SK-N-SH (cell line): ENCODE measurements at regions not wholly inside any gene's neighbourhood (a gene's known extent, or its start where the extent isn't known, plus 50 kb on each side); places are given as distances from the start of the nearest gene placed in this dataset.

Experiments used
- CTCF ChIA-PET: fragments of 300-600, 350-600 bp; formaldehyde crosslinking; extraction: SDS; loops from one replicate; lab custom pipeline; 2021; lab: Yijun Ruan, JAX
- POLR2A ChIA-PET: fragments of 350-600 bp; sonication (Branson Sonifier 250); formaldehyde crosslinking; extraction: SDS; loops from one replicate; lab custom pipeline; 2020; ENCODE audit warnings: antibody characterized with exemption, inconsistent platforms; lab: Yijun Ruan, JAX
- DNase-seq: peaks from one replicate; pipeline ENCODE4 v3.0.0; 2012
- H2AFZ ChIP-seq: fragments of 200-600 bp; sonication (generic); 2 replicates; pipeline ENCODE4 v1.8.1; 2016; ENCODE audit warnings: antibody characterized with exemption, mild to moderate bottlenecking, low read depth
- H3F3A ChIP-seq: fragments of 200-600 bp; sonication (generic); replicated peaks from 2 replicates; pipeline ENCODE3; 2016; ENCODE audit warnings: antibody characterized with exemption, mild to moderate bottlenecking; ENCODE audit not compliant: insufficient read depth
- H3K27ac ChIP-seq, 2 experiments: fragments of 200-500 bp in 1 of 2; fragments of 200-600 bp in 1 of 2; sonication (Bioruptor generic) in 1 of 2; sonication (generic), shearing (Covaris generic) in 1 of 2; 2 replicates each; pipeline versions ENCODE4 v1.5.1 to v1.6.1; 2014 to 2016; ENCODE audit warnings: low read depth in 2 of 2, inconsistent platforms in 1 of 2, low read length in 1 of 2, mild to moderate bottlenecking in 1 of 2, mixed read lengths in 1 of 2
- H3K27me3 ChIP-seq: fragments of 200-600 bp; sonication (generic), shearing (Covaris generic); 2 replicates; pipeline ENCODE4 v1.6.1; 2016; ENCODE audit warnings: mixed run types; ENCODE audit not compliant: insufficient read depth
- H3K36me3 ChIP-seq, 2 experiments: fragments of 200-500 bp in 1 of 2; fragments of 200-600 bp in 1 of 2; sonication (Bioruptor generic) in 1 of 2; sonication (generic) in 1 of 2; replicated peaks in 1 of 2; 2 replicates each; pipeline versions ENCODE3 to v1.5.1; 2014 to 2016; ENCODE audit warnings: low read length in 1 of 2, mild to moderate bottlenecking in 1 of 2; ENCODE audit not compliant: insufficient read depth in 2 of 2, control insufficient read depth in 1 of 2
- H3K4me1 ChIP-seq, 2 experiments: fragments of 200-500 bp in 1 of 2; fragments of 200-600 bp in 1 of 2; sonication (Bioruptor generic) in 1 of 2; sonication (generic), shearing (Covaris generic) in 1 of 2; 2 replicates each; pipeline versions ENCODE4 v1.5.1 to v1.6.1; 2014 to 2016; ENCODE audit warnings: low read depth in 1 of 2, low read length in 1 of 2, mixed run types in 1 of 2; ENCODE audit not compliant: insufficient read depth in 2 of 2, control insufficient read depth in 1 of 2
- H3K4me2 ChIP-seq: fragments of 200-600 bp; sonication (generic), shearing (Covaris generic); 2 replicates; pipeline ENCODE4 v1.6.1; 2017; ENCODE audit warnings: mixed run types
- H3K4me3 ChIP-seq, 2 experiments: fragments of 200-500 bp in 1 of 2; fragments of 200-600 bp in 1 of 2; sonication (Bioruptor generic) in 1 of 2; sonication (generic), shearing (Covaris generic) in 1 of 2; 2 replicates each; pipeline versions ENCODE4 v1.5.1 to v1.8.1; 2014 to 2016; ENCODE audit warnings: low read depth in 2 of 2, inconsistent platforms in 1 of 2, low read length in 1 of 2, mild to moderate bottlenecking in 1 of 2, mixed read lengths in 1 of 2, moderate library complexity in 1 of 2
- H3K79me2 ChIP-seq: fragments of 200-600 bp; sonication (generic); 2 replicates; pipeline ENCODE4 v1.8.1; 2017; ENCODE audit warnings: mild to moderate bottlenecking; ENCODE audit not compliant: insufficient read depth
- H3K9ac ChIP-seq: fragments of 200-600 bp; sonication (generic); 2 replicates; pipeline ENCODE4 v1.6.1; 2017; ENCODE audit warnings: mixed run types
- H3K9me2 ChIP-seq: fragments of 200-600 bp; sonication (generic); 2 replicates; pipeline ENCODE4 v1.6.1; 2017; ENCODE audit warnings: mixed run types
- H3K9me3 ChIP-seq: fragments of 200-600 bp; sonication (generic); 2 replicates; pipeline ENCODE4 v1.6.1; 2017; ENCODE audit warnings: mixed run types, mild to moderate bottlenecking, moderate library complexity
- H4K20me1 ChIP-seq: fragments of 200-600 bp; sonication (generic); 2 replicates; pipeline ENCODE4 v1.6.1; 2017; ENCODE audit warnings: mild to moderate bottlenecking, mixed run types; ENCODE audit not compliant: insufficient read depth
- CHD2 ChIP-seq: fragments of 150-350 bp; IDR thresholded peaks from 2 replicates; pipeline ENCODE4 v1.6.1; 2018; ENCODE audit warnings: low read length; ENCODE audit not compliant: partially characterized antibody
- EP300 ChIP-seq, 2 experiments: IDR thresholded peaks; 2 replicates each; pipeline versions ENCODE4 v1.4.0 to v1.6.1; 2012; ENCODE audit warnings: borderline replicate concordance in 1 of 2, low read depth in 1 of 2, low read length in 1 of 2
- FOSL2 ChIP-seq: IDR thresholded peaks from 2 replicates; pipeline ENCODE4 v1.4.0; 2012; ENCODE audit warnings: low read depth, mild to moderate bottlenecking, moderate library complexity, borderline replicate concordance
- FOXJ3 ChIP-seq: sonication (generic); formaldehyde crosslinking; IDR thresholded peaks from 2 replicates; pipeline ENCODE4 v1.5.1; 2020; ENCODE audit warnings: mild to moderate bottlenecking, missing genetic modification reagents
- FOXM1 ChIP-seq: IDR thresholded peaks from 2 replicates; pipeline ENCODE4 v1.4.0; 2012; ENCODE audit warnings: low read depth, mild to moderate bottlenecking
- MAX ChIP-seq: IDR thresholded peaks from 2 replicates; pipeline ENCODE4 v1.4.0; 2012; ENCODE audit warnings: low read depth
- NFIC ChIP-seq: IDR thresholded peaks from 2 replicates; pipeline ENCODE4 v1.4.0; 2012; ENCODE audit warnings: borderline replicate concordance
- RAD21 ChIP-seq: IDR thresholded peaks from 2 replicates; pipeline ENCODE4 v1.6.1; 2012; ENCODE audit warnings: mild to moderate bottlenecking, low read length
- RCOR1 ChIP-seq: fragments of 150-350 bp; IDR thresholded peaks from 2 replicates; pipeline ENCODE4 v1.6.1; 2017; ENCODE audit warnings: antibody characterized with exemption, low read length
- SMC3 ChIP-seq: IDR thresholded peaks from 2 replicates; pipeline ENCODE4 v1.6.1; 2012; ENCODE audit warnings: low read depth, low read length, improper control_type of control experiment
- USF2 ChIP-seq: fragments of 150-350 bp; IDR thresholded peaks from 2 replicates; pipeline ENCODE4 v1.6.1; 2017; ENCODE audit warnings: antibody characterized with exemption, low read length, low read depth, borderline replicate concordance
- WGBS: methylation state at CpG from one replicate; pipeline ENCODE4 v1.1.6; 2017; ENCODE audit warnings: low lambda C conversion rate; 5-methylcytosine and 5-hydroxymethylcytosine counted together
- TF ChIP-seq, protein P1 (sequence below): fragments of 150-350 bp; IDR thresholded peaks from 2 replicates; pipeline ENCODE4 v1.6.1; 2016; ENCODE audit warnings: mild to moderate bottlenecking, low read depth, low read length

DNA sequence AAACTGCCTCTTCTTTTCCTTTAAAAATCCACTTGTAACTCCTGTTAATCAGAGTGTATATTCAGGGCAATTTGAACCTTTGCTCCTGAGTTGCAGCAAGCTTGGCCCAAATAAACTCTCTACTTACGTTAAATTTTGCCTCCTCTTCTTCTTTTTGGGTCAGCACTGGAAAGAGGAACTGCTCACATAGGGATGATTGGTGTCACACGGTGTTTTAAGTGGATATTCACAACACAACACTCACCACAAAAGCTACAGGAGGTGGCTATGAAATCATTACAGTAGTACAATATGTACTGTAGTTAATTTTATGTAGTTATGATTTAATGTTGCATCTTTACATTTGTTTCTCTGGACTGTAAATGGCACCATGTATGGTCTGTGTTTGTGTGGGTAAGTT lies 96.8 kb upstream of the DOCK9 start:
- no peaks in the 10 kb centered on the region for H3K36me3 ChIP-seq
- no peaks in the 10 kb centered on the region; the same call in 1 of the 2 replicates for H3K79me2 ChIP-seq
- no peak overlapping the region for H3K4me2 ChIP-seq
- no peak overlapping the region for H3K4me3 ChIP-seq
- ChIA-PET POLR2A (no interaction called here), CTCF (interaction anchor here (1.2 kb wide), 1 partner anchor 8 kb away, joined by 3 read pairs; no protein-coding TSS in a partner anchor)
- H3K9me2 ChIP-seq, result no peaks in the 10 kb centered on the region
- H3F3A ChIP-seq, result no peaks in the 10 kb centered on the region
- no peak for DNase-seq
- H3K9ac ChIP-seq, result no peak overlapping the region
- H3K27ac ChIP-seq, result no peak overlapping the region
- H2AFZ ChIP-seq, result no peak overlapping the region
- H3K27me3 ChIP-seq, result no peaks in the 10 kb centered on the region
- TF ChIP-seq MAX (no peak), NFIC (no peak)
- no peaks in the 10 kb centered on the region for H4K20me1 ChIP-seq
- H3K4me1 ChIP-seq, result no peaks in the 10 kb centered on the region; a peak in 1 of 4 replicates
- no peaks in the 10 kb centered on the region for H3K9me3 ChIP-seq
- 81% methylated on average over 2 of the region's 2 CpGs for WGBS

- H3K9me2 ChIP-seq, result no peaks in the 10 kb centered on the region
- no peak overlapping the region for H3K27ac ChIP-seq
- no peaks in the 10 kb centered on the region for H4K20me1 ChIP-seq
- H3K27me3 ChIP-seq, result no peaks in the 10 kb centered on the region
- TF ChIP-seq FOXJ3 (CRISPR knock-in tag) (no peak), SMC3 (no peak), RAD21 (no peak), FOSL2 (no peak)
- TF ChIP-seq, all 33 proteins: peak for 0
- Histone ChIP-seq H3K9me3 (no peaks in the 10 kb centered on the region), H3K4me3 (no peak overlapping the region), H3K9ac (no peak overlapping the region), H3F3A (no peaks in the 10 kb centered on the region), H3K4me2 (no peak overlapping the region), H3K4me1 (no peaks in the 10 kb centered on the region; a peak in 1 of 4 replicates), H3K36me3 (no peaks in the 10 kb centered on the region), H2AFZ (no peak overlapping the region), H3K79me2 (no peaks in the 10 kb centered on the region; the same call in 1 of the 2 replicates)
- 100% methylated on average over 1 of the region's 1 CpG for WGBS
- ChIA-PET CTCF (interaction anchor here (1.2 kb wide), 1 partner anchor 8 kb away, joined by 3 read pairs; no protein-coding TSS in a partner anchor), POLR2A (no interaction called here)
- no peak for DNase-seq
Measured at GRCh38 chr13:99075268-99076191, 97.7 kb upstream of the DOCK9 start.

GRCh38 chr13:99078017-99078771 lies 100.3 kb upstream of the DOCK9 start:
- Histone ChIP-seq H3K9me3 (no peaks in the 10 kb centered on the region), H3K27ac (no peak overlapping the region), H3K4me3 (no peak overlapping the region), H3K4me2 (no peak overlapping the region), H3K27me3 (no peaks in the 10 kb centered on the region), H3K36me3 (no peaks in the 10 kb centered on the region), H3K4me1 (no peaks in the 10 kb centered on the region; a peak in 1 of 4 replicates), H2AFZ (no peak overlapping the region), H3K79me2 (peaks cover 3% of the 10 kb centered on the region; the same call in 1 of the 2 replicates), H3F3A (no peaks in the 10 kb centered on the region), H4K20me1 (no peaks in the 10 kb centered on the region), H3K9me2 (no peaks in the 10 kb centered on the region), H3K9ac (no peak overlapping the region)
- POLR2A ChIA-PET, result no interaction called here
- TF ChIP-seq SMC3 (no peak), USF2 (no peak), FOXM1 (no peak), EP300 (IDR thresholded peaks at IDR 0.05; ENCODE audit: borderline replicate concordance in 1 of 2, low read depth in 1 of 2, low read length in 1 of 2) (no peak), CHD2 (no peak), RCOR1 (no peak)
- TF ChIP-seq, protein P1, sequence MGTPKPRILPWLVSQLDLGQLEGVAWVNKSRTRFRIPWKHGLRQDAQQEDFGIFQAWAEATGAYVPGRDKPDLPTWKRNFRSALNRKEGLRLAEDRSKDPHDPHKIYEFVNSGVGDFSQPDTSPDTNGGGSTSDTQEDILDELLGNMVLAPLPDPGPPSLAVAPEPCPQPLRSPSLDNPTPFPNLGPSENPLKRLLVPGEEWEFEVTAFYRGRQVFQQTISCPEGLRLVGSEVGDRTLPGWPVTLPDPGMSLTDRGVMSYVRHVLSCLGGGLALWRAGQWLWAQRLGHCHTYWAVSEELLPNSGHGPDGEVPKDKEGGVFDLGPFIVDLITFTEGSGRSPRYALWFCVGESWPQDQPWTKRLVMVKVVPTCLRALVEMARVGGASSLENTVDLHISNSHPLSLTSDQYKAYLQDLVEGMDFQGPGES, result no peak
- CTCF ChIA-PET, result no interaction called here
- 94% methylated on average over 8 of the region's 8 CpGs for WGBS
- DNase-seq, result no peak
